ENCODE measurements at regions not wholly inside any gene's neighbourhood (a gene's known extent, or its start where the extent isn't known, plus 50 kb on each side); places are given as distances from the start of the nearest gene placed in this dataset.
"Not testable (repeated sequence)": the region's sequence is repeated elsewhere in the genome, so short reads cannot be mapped to it uniquely, and the experiment has no call there.

GRCh38 chr5:147085409-147085808, 149.4 kb upstream of the STK32A start:
- DNase-seq, result no peak

- no peak for DNase-seq
These were observed 142.8 kb upstream of the STK32A start for GRCh38 chr5:147092044-147092443.

GRCh38 chr5:147093138-147093537, 141.7 kb upstream of the STK32A start:
- no peak for DNase-seq

GRCh38 chr5:147095740-147096139, 139.1 kb upstream of the STK32A start:
- DNase-seq, result no peak

DNA sequence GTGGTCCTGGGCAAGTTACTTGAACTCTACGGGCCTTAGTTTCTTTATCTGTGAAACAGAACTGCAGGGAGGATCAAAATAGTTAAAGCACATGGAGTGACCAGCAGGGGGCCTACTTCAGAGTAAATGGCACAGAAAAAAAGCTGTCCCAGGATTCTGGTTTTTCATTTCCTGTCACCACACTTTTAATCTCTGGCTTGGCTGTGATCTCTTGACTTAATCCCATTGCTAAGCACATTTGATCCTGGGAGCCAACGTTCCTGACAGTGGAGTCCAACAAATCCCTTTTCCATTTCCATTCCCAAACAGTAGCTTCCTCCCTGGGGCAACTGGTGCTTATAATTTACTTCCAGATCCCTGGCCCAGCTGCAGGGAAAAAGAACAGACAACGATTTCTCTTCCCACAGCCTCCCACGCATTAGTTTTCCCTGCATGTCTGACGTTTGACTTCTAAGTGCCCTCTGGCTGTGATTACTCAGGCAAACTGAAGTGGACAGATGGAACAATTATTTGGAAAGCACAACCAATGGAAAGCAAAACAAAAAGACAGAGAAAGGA, 136.5 kb upstream of the STK32A start:
- DNase-seq, result no peak

GRCh38 chr5:147101659-147102369, 133.0 kb upstream of the STK32A start:
- no peak for DNase-seq

GRCh38 chr5:147112899-147113298, 121.9 kb upstream of the STK32A start:
- DNase-seq, result no peak

DNA sequence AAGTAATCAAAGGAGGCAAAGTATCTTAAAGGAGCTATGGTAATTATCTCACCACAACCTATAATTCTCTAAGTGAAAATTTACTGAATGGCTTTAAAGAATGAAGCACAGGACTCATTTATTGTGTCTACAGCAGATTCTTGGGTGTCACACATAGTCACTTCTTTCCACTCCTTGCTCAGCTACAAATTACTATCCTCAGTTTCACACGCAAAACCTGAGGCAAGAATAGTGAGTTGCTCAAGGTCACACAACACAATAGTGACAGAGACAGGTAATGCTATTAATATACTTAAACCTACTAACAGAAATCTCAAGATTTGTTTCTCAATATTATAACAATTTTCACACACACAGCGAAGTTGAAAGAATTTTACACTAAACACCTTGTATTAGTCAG, 120.9 kb upstream of the STK32A start:
- no peak for DNase-seq

- not testable (repeated sequence) for DNase-seq
These were observed 95.1 kb upstream of the STK32A start for GRCh38 chr5:147139759-147140158.

DNA sequence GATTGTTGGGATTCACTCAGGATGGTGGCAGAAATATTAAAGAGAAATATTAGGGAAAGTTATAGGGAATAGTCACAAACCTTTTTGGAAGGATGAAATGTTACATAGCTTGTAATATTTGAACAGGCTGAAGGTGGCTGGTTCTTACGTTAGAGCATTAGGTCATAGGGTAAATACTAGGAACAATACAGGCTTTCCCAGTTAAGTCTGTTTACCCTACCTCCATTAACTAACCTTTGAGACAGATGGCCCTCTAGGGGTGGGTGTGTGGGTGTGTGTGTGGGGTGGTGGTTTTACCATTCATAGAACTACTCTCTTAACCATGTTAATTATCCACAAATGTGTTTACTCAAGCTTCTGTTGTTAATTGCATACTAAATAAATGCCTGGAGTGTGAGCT, 94.3 kb upstream of the STK32A start:
- no peak for DNase-seq

- not testable (repeated sequence) for DNase-seq
These were observed 93.2 kb upstream of the STK32A start for GRCh38 chr5:147141580-147141979.

DNA sequence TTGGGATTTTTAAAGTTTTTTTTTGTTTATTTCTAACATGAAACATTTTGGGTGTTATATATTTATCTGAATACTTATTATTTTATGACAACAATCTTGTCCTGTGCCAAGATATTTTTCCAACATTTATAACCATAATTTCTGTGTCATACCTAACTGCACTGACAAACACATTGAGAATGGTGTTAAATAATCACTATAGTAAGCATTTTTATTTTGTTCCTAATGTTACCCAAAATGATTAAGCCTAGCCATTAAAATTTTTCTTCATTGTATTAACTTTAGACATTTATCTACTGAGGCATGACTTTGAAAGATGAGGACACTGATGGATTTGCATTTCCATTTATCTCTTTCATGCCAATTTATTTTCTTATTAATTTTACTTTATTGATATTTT, 91.6 kb upstream of the STK32A start:
- no peak for DNase-seq

DNA sequence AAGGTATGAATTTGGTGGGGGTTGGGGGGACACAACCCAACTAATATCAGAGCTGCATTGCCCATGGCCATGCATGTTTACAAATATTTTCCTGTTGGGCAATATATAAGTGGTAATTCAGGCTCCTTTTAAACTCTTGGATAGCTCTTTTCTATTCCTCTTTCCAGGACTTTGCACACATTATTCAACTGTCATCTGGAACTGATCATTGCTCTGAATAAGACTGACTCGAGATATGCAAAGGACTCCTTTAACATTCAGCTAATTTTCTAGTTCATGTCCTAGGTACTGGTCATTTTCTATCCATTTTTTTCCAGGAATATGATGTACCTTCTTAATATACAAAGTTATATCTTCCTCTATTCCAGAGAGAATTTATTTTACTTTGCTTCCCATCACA, 89.5 kb upstream of the STK32A start:
- DNase-seq, result no peak

- no peak for DNase-seq
These were observed 86.1 kb upstream of the STK32A start for GRCh38 chr5:147148715-147149114.

DNA sequence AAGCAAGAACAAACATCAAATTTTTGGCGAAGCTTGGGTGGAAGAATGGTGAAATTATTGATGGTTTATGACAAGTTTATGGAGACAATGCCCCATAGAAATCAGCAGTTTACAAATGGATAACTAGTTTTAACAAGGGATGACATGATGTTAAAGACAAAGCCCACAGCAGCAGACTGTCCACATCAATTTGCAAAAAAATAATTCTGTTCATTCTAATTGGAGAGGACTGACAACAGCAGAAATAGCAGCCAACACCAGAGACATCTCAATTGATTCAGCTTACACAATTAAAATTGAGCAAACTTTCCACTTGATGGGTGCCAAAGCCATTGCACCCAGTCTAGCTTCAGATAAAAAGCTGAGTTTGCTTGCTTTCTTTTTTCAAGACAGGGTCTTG, 82.7 kb upstream of the STK32A start:
- DNase-seq, result no peak

DNA sequence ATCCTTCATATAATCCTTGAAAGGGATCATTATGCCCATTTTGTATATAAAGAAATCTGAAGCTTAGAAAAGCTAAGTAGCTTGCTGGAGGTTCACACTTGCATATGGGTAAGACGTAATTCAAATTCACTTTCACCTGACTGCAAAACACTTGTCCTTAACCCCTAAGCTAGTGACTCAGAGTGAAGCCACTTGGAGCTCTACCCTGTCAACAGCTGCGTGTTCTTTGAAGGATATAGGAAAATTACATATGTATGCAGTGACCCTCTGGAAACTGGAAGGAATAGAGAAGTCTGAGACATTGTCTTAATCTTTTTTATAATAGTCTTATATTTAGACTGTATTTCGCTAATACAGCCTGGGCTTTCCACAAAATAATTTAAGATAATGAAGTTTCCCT, 80.0 kb upstream of the STK32A start:
- no peak for DNase-seq

DNA sequence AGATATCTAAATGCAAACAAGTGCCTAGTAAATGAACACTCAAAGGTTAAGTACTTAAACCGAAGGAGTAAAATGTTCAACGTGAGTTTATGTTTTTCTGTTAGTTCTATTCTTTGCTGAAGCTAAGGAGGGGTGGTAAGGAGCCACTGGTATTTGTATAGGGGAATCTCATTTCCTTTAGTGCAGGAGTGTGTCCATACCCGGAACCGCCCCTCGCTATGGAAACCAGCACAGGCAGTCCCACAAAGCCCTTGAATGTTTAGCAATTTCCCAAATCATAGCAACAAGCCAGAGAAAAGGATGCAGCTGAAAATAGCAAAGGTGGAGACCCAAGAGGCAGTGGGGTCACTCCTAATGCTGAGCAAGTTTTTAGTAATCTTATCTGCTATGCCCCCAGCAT, 78.8 kb upstream of the STK32A start:
- no peak for DNase-seq

DNA sequence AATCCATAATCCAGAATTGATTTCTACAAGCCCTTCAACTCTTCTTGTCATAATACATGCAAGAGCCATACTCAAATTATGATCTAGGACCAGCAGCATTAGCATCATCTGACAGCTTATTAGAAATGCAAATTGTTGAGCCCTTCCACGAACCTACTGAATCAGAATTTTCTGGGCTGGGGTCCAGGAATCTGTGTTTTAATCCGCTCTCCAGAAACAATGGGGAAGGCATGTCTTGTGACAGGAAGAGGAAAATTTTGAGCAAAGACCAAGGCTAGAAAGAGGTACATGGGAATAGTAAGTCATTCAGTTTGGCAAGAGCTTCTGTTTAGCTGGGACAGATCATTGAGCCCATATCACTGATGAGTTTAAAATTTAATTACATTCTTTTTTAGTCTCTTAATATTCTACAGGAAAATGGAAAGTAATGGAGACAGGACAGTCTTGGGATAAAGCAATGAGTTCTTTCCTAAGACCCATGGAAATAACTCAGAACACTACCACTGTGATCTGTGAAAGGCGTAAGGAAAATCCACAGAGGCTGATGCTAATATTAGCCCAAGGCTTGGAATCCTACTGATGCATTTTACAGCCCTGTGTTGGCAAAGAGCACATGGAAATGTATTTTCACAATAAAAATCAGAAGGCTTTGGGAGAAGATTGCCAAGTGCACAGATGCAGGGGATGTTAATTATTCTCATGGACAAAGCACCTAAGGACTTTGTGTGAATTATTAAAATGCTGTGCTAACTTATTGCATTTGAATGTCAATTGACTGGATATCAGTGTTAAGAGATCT, 73.7 kb upstream of the STK32A start:
- DNase-seq, result no peak

DNA sequence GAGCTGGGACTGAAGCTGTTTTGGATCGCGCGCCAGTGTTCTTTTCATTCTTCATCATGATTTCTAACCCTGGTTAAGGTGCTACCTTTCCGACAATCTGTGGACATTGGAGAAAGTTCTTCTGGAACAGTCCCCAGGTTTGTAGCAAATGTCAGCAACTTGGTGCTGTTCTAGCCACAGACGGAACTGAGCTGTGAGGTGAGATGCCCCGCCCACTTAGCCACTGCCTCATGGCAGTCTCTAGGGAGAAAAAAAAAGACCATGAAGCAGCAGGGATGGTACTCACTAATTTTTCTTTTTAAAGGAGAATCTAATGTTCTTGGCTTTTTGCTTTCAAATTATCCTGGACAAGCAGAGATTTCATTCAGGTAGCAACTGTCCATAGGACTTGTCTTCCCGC, 72.1 kb upstream of the STK32A start:
- no peak for DNase-seq

DNA sequence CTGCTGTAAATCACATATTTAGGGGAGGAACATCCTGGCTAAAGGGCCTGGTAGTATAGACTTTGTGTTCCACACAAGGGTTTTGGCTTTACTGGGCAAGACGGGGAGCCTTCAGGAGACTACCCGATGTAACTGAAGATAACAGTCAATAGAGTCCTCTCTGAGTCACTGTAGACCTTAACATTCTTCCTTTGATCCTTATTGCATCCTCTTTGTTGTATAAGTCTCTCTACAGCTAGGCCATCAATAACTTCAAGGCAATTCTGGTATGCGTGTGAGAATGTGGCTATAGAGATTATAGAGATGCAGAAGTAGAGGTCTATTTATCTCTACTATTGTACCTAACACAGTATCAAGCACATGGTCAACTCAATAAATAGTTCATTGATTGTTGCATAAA, 67.3 kb upstream of the STK32A start:
- DNase-seq, result no peak

GRCh38 chr5:147168578-147169327, 66.1 kb upstream of the STK32A start:
- no peak for DNase-seq

- DNase-seq, result no peak
These were observed 65.4 kb upstream of the STK32A start for GRCh38 chr5:147169399-147169798.

DNA sequence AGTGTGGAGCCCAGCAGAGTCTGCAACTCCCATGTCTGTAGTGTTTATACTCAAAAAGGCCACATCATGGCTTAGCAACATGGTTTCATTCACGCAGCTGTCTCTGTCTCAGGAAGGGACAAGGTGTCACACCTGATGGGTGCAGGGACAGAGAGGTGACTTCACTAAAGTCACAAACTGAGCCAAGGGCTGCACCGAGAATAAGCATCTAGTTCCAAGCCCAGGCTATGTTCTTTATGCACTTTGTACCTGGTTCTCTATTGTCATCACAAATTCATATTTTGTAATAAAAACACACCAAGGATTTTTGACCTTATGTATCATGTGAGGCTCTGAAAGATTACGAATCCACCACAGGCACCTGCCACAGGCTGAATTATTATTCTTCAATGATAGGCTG, 64.9 kb upstream of the STK32A start:
- no peak for DNase-seq

- no peak for DNase-seq
These were observed 64.2 kb upstream of the STK32A start for GRCh38 chr5:147170603-147171002.
